ENCODE measurements at regions not wholly inside any gene's neighbourhood (a gene's known extent, or its start where the extent isn't known, plus 50 kb on each side); places are given as distances from the start of the nearest gene placed in this dataset.

- Histone ChIP-seq H3K4me3 (no peak overlapping the region), H3K27ac (no peak overlapping the region), H3K9me3 (no peaks in the 10 kb centered on the region), H3K27me3 (no peaks in the 10 kb centered on the region), H3K4me1 (no peaks in the 10 kb centered on the region), H3K36me3 (no peaks in the 10 kb centered on the region)
- TF ChIP-seq CTCF (IDR thresholded peaks at IDR 0.05), result no peak
- no peak for TF ChIP-seq POLR2A (IDR thresholded peaks at IDR 0.05)
- peak in 1 of 3 donors; percentile 28 for DNase-seq
Measured at GRCh38 chr2:239715202-239715601, 309.9 kb downstream of the NDUFA10 start.

- TF ChIP-seq CTCF (IDR thresholded peaks at IDR 0.05), result no peak
- TF ChIP-seq POLR2A (IDR thresholded peaks at IDR 0.05), result no peak
- Histone ChIP-seq H3K36me3 (no peaks in the 10 kb centered on the region), H3K9me3 (no peaks in the 10 kb centered on the region), H3K4me3 (no peak overlapping the region), H3K4me1 (no peaks in the 10 kb centered on the region), H3K27ac (no peak overlapping the region), H3K27me3 (no peaks in the 10 kb centered on the region)
- no peak for DNase-seq
Measured at GRCh38 chr2:239714116-239714515, 311.0 kb downstream of the NDUFA10 start.

- Histone ChIP-seq H3K27me3 (no peaks in the 10 kb centered on the region), H3K36me3 (no peaks in the 10 kb centered on the region), H3K4me1 (no peaks in the 10 kb centered on the region), H3K9me3 (no peaks in the 10 kb centered on the region), H3K27ac (no peak overlapping the region), H3K4me3 (no peak overlapping the region)
- DNase-seq, result peak in 1 of 3 donors; percentile 15
- no peak for TF ChIP-seq POLR2A (IDR thresholded peaks at IDR 0.05)
- TF ChIP-seq CTCF (IDR thresholded peaks at IDR 0.05), result no peak
Measured at GRCh38 chr2:239712755-239713154, 311.9 kb upstream of the HDAC4 start.

- Histone ChIP-seq H3K4me3 (no peak overlapping the region), H3K27ac (no peak overlapping the region), H3K27me3 (no peaks in the 10 kb centered on the region), H3K9me3 (no peaks in the 10 kb centered on the region), H3K36me3 (no peaks in the 10 kb centered on the region), H3K4me1 (no peaks in the 10 kb centered on the region)
- peak in 2 of 3 donors; percentile 31 to 32 for DNase-seq
- TF ChIP-seq POLR2A (IDR thresholded peaks at IDR 0.05), result no peak
- TF ChIP-seq CTCF (IDR thresholded peaks at IDR 0.05), result no peak
Measured at GRCh38 chr2:239711911-239712570, 311.2 kb upstream of the HDAC4 start.

GRCh38 chr2:239710953-239711861 is 310.4 kb upstream of the HDAC4 start:
- Histone ChIP-seq H3K9me3 (no peaks in the 10 kb centered on the region), H3K4me3 (no peak overlapping the region), H3K27ac (no peak overlapping the region), H3K36me3 (no peaks in the 10 kb centered on the region), H3K27me3 (no peaks in the 10 kb centered on the region), H3K4me1 (no peaks in the 10 kb centered on the region)
- peak in 1 of 3 donors; percentile 23 for DNase-seq
- no peak for TF ChIP-seq CTCF (IDR thresholded peaks at IDR 0.05)
- TF ChIP-seq POLR2A (IDR thresholded peaks at IDR 0.05), result no peak
